AG04449 (cell line): ENCODE measurements at regions not wholly inside any gene's neighbourhood (a gene's known extent, or its start where the extent isn't known, plus 50 kb on each side); places are given as distances from the start of the nearest gene placed in this dataset.
A peak's percentile ranks its signal among the peaks of the same experiment; 100 is the strongest.

Experiments used
- CTCF ChIA-PET: fragments of 350-600 bp; formaldehyde crosslinking; extraction: SDS; loops from one replicate; lab custom pipeline; 2021; ENCODE audit warnings: antibody characterized with exemption; lab: Yijun Ruan, JAX
- POLR2A ChIA-PET: fragments of 400-600, 350-600 bp; formaldehyde crosslinking; extraction: SDS; loops from one replicate; lab custom pipeline; 2020; ENCODE audit warnings: antibody characterized with exemption, inconsistent platforms; lab: Yijun Ruan, JAX
- DNase-seq: peaks from one replicate; pipeline ENCODE4 v3.0.0-alpha.2; 2010; ENCODE audit warnings: low read depth, low spot score
- H3K4me3 ChIP-seq: 2 replicates; pipeline ENCODE4 v1.5.1; 2011; ENCODE audit warnings: low read depth, mild to moderate bottlenecking, control low read depth, low read length
- CTCF ChIP-seq: IDR thresholded peaks from one replicate; pipeline ENCODE4 v1.5.1; 2011; ENCODE audit warnings: mild to moderate bottlenecking, moderate library complexity, low read length, control low read depth, inconsistent platforms; ENCODE audit not compliant: insufficient read depth; ENCODE audit errors: missing control alignments

- no peak overlapping the region for H3K4me3 ChIP-seq
- DNase-seq: no peak
- ChIA-PET CTCF (no interaction called here), POLR2A (no interaction called here)
- TF ChIP-seq CTCF: no peak
These were observed 92.3 kb downstream of the UCHL1 start for GRCh38 chr4:41349021-41349420.

GRCh38 chr4:41358647-41359421, 102.1 kb downstream of the UCHL1 start:
- DNase-seq: no peak
- TF ChIP-seq CTCF: no peak
- H3K4me3 ChIP-seq: no peak overlapping the region
- ChIA-PET CTCF (no interaction called here), POLR2A (no interaction called here)

- no peak for DNase-seq
- ChIA-PET CTCF (no interaction called here), POLR2A (no interaction called here)
- no peak for TF ChIP-seq CTCF
- no peak overlapping the region for H3K4me3 ChIP-seq
These were observed 102.7 kb downstream of the UCHL1 start for GRCh38 chr4:41359422-41359775.

GRCh38 chr4:41359836-41360213, 103.1 kb downstream of the UCHL1 start:
- CTCF ChIA-PET: interaction anchor here (1.6 kb wide), 1 partner anchor 79 kb away, joined by 4 read pairs; no protein-coding TSS in a partner anchor
- no peak overlapping the region for H3K4me3 ChIP-seq
- no peak for DNase-seq
- TF ChIP-seq CTCF: no peak
- POLR2A ChIA-PET: no interaction called here

- TF ChIP-seq CTCF: no peak
- POLR2A ChIA-PET: no interaction called here
- CTCF ChIA-PET: interaction anchor here (1.6 kb wide), 1 partner anchor 79 kb away, joined by 4 read pairs; no protein-coding TSS in a partner anchor
- peak overlapping the region; percentile 56 for H3K4me3 ChIP-seq
- no peak for DNase-seq
These were observed 103.6 kb downstream of the UCHL1 start for GRCh38 chr4:41360214-41360920.

- no peak for DNase-seq
- ChIA-PET CTCF (interaction anchor here (0.9 to 1.6 kb wide), 2 partner anchors 80 to 306 kb away, joined by 3 to 4 read pairs; no protein-coding TSS in a partner anchor), POLR2A (no interaction called here)
- H3K4me3 ChIP-seq: peak overlapping the region; percentile 56
- TF ChIP-seq CTCF: no peak
These were observed 104.4 kb downstream of the UCHL1 start for GRCh38 chr4:41360921-41361793.
